A673 (cell line): ENCODE measurements at regions not wholly inside any gene's neighbourhood (a gene's known extent, or its start where the extent isn't known, plus 50 kb on each side); places are given as distances from the start of the nearest gene placed in this dataset.

ENCODE experiments used
- CTCF ChIP-seq: fragments of 300-800, 200-600 bp; sonication (generic); conservative IDR thresholded peaks from 2 replicates; pipeline ENCODE4 v1.5.1; 2017; ENCODE audit warnings: low read depth, mild to moderate bottlenecking, antibody characterized with exemption, low read length, moderate library complexity, mixed read lengths
- EZH2 ChIP-seq: fragments of 200-600 bp; sonication (generic); IDR thresholded peaks from 2 replicates; pipeline ENCODE4 v1.6.1; 2017; ENCODE audit warnings: borderline replicate concordance, low read depth, mild to moderate bottlenecking, mixed read lengths, antibody characterized with exemption, low read length; ENCODE audit not compliant: poor library complexity, severe bottlenecking

- TF ChIP-seq CTCF (no peak), EZH2 (no peak)
These were observed 64.6 kb upstream of the PARD3B start for GRCh38 chr2:204480676-204481075.
